ENCODE measurements at regions not wholly inside any gene's neighbourhood (a gene's known extent, or its start where the extent isn't known, plus 50 kb on each side); places are given as distances from the start of the nearest gene placed in this dataset.

DNA sequence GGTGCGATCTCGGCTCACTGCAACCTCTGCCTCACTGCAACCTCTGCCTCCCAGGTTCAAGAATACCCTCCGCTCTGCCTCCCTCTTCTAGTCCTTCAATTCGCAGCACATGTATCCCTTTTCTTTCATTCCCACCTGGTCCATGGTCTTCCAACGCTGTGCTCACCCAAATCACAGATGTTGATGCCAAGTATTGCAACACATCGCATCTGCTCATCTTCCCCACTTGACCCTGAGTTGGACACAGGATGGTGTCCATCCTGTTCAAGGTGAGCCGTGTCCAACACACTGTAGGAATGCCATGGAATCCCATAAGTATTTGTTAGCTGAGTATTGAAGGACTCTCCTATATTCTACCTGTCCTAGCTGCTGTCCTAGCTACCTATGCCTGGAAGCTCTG lies 50.6 kb upstream of the ETV6 start:
- Histone ChIP-seq H3K9ac (ENCODE audit: insufficient read depth in 1 of 2, low read depth in 2 of 2, low read length in 2 of 2) (no peak overlapping the region), H3K9me3 (replicated peaks; ENCODE audit: control insufficient read depth, insufficient read depth, low read depth, low read length) (no peaks in the 10 kb centered on the region), H3K79me2 (ENCODE audit: control insufficient read depth, insufficient read depth, low read length) (no peaks in the 10 kb centered on the region), H3K27me3 (ENCODE audit: control insufficient read depth in 2 of 2, insufficient read depth in 2 of 2, low read length in 2 of 2) (peaks cover 2 to 10% of the 10 kb centered on the region in 2 experiments; a peak in 3 of 5 replicates), H3K4me1 (replicated peaks in 1 of 2; ENCODE audit: control insufficient read depth in 2 of 2, insufficient read depth in 2 of 2, low read length in 2 of 2) (no peaks in the 10 kb centered on the region), H3K4me3 (no peak overlapping the region), H3K27ac (ENCODE audit: extremely low read depth, low read depth, low read length) (no peak overlapping the region), H2AFZ (ENCODE audit: low read depth, low read length) (no peak overlapping the region), H4K20me1 (replicated peaks; ENCODE audit: control insufficient read depth, insufficient read depth, low read length) (no peaks in the 10 kb centered on the region), H3K9me1 (ENCODE audit: control insufficient read depth, insufficient read depth, low read length) (no peaks in the 10 kb centered on the region), H3K36me3 (ENCODE audit: control insufficient read depth, insufficient read depth, low read length) (no peaks in the 10 kb centered on the region), H3K4me2 (ENCODE audit: insufficient read depth, low read length) (no peak overlapping the region)
- DNase-seq (ENCODE audit: extremely low read depth in 1 of 4, low spot score in 3 of 4) (no peak), FAIRE-seq (no peak), ATAC-seq (no peak)
- POLR2A ChIA-PET: no interaction called here
- BruUV-seq (replicated peaks): no TSS peak
- intact Hi-C loops (cut with micrococcal nuclease) (no loop called here), in situ Hi-C loops (cut with MboI) (no loop called here)
- WGBS (ENCODE audit: insufficient coverage, low coverage, missing lambda C conversion rate): 27% methylated on average over 7 of the region's 7 CpGs
- TF ChIP-seq E2F3 (CRISPR knock-in tag; IDR thresholded peaks at IDR 0.05) (no peak), ZNF785 (CRISPR knock-in tag; IDR thresholded peaks at IDR 0.05) (no peak), NRF1 (conservative IDR thresholded peaks at IDR 0.05 in 1 of 2, IDR thresholded peaks at IDR 0.05 in 1 of 2) (no peak), NCOA4 (IDR thresholded peaks at IDR 0.05; ENCODE audit: partially characterized antibody) (no peak), MAFF (IDR thresholded peaks at IDR 0.05; ENCODE audit: low read length) (no peak), SMARCB1 (IDR thresholded peaks at IDR 0.05; ENCODE audit: insufficient read length, low read depth) (no peak), HNRNPUL1 (IDR thresholded peaks at IDR 0.05; ENCODE audit: low read length) (no peak), KLF6 (CRISPR knock-in tag; IDR thresholded peaks at IDR 0.05; ENCODE audit: borderline replicate concordance) (no peak), RBBP5 (IDR thresholded peaks at IDR 0.05; ENCODE audit: borderline replicate concordance, insufficient read depth, low read length, poor library complexity, severe bottlenecking) (no peak), ZNF24 (IDR thresholded peaks at IDR 0.05) (no peak), EP300 (IDR thresholded peaks at IDR 0.05; ENCODE audit: low read length) (no peak), DIDO1 (tag; IDR thresholded peaks at IDR 0.05; ENCODE audit: low read depth) (no peak)
- TF ChIP-seq, protein P1, sequence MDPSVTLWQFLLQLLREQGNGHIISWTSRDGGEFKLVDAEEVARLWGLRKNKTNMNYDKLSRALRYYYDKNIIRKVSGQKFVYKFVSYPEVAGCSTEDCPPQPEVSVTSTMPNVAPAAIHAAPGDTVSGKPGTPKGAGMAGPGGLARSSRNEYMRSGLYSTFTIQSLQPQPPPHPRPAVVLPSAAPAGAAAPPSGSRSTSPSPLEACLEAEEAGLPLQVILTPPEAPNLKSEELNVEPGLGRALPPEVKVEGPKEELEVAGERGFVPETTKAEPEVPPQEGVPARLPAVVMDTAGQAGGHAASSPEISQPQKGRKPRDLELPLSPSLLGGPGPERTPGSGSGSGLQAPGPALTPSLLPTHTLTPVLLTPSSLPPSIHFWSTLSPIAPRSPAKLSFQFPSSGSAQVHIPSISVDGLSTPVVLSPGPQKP (CRISPR knock-in tag; IDR thresholded peaks at IDR 0.05): no peak
- TF ChIP-seq, protein P2, sequence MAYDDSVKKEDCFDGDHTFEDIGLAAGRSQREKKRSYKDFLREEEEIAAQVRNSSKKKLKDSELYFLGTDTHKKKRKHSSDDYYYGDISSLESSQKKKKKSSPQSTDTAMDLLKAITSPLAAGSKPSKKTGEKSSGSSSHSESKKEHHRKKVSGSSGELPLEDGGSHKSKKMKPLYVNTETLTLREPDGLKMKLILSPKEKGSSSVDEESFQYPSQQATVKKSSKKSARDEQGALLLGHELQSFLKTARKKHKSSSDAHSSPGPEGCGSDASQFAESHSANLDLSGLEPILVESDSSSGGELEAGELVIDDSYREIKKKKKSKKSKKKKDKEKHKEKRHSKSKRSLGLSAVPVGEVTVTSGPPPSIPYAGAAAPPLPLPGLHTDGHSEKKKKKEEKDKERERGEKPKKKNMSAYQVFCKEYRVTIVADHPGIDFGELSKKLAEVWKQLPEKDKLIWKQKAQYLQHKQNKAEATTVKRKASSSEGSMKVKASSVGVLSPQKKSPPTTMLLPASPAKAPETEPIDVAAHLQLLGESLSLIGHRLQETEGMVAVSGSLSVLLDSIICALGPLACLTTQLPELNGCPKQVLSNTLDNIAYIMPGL (CRISPR knock-in tag; IDR thresholded peaks at IDR 0.05): no peak
- TF ChIP-seq, protein P3, sequence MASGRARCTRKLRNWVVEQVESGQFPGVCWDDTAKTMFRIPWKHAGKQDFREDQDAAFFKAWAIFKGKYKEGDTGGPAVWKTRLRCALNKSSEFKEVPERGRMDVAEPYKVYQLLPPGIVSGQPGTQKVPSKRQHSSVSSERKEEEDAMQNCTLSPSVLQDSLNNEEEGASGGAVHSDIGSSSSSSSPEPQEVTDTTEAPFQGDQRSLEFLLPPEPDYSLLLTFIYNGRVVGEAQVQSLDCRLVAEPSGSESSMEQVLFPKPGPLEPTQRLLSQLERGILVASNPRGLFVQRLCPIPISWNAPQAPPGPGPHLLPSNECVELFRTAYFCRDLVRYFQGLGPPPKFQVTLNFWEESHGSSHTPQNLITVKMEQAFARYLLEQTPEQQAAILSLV (tag; IDR thresholded peaks at IDR 0.05): no peak
- CTCF ChIA-PET (ENCODE audit: low intra/inter-chr PET ratio): no interaction called here

Measured in K562 (cell line).